GM06990 (cell line): ENCODE measurements at regions not wholly inside any gene's neighbourhood (a gene's known extent, or its start where the extent isn't known, plus 50 kb on each side); places are given as distances from the start of the nearest gene placed in this dataset.
"Not testable (repeated sequence)": the region's sequence is repeated elsewhere in the genome, so short reads cannot be mapped to it uniquely, and the experiment has no call there.

ENCODE experiments used
- DNase-seq: peaks from one replicate; pipeline ENCODE4 v3.0.0-alpha.2; 2011; ENCODE audit not compliant: insufficient read length; ENCODE audit errors: extremely low read depth
- H3K27me3 ChIP-seq: replicated peaks from 2 replicates; pipeline ENCODE4 v1.6.0; 2011; ENCODE audit warnings: low read length; ENCODE audit not compliant: control insufficient read depth, insufficient read depth
- H3K36me3 ChIP-seq: 2 replicates; pipeline ENCODE4 v1.5.1; 2011; ENCODE audit warnings: low read length; ENCODE audit not compliant: control insufficient read depth, insufficient read depth
- H3K4me3 ChIP-seq: replicated peaks from 2 replicates; pipeline ENCODE4 v1.5.1; 2011; ENCODE audit warnings: low read depth, mild to moderate bottlenecking, control low read depth, low read length
- CTCF ChIP-seq: IDR thresholded peaks from 2 replicates; pipeline ENCODE4 v1.5.1; 2011; ENCODE audit warnings: low read length, control low read depth, mild to moderate bottlenecking, inconsistent platforms; ENCODE audit not compliant: insufficient read depth, poor library complexity, severe bottlenecking

GRCh38 chr9:106107716-106108115, 413.4 kb downstream of the TMEM38B start:
- no peak for DNase-seq

GRCh38 chr9:106109706-106110105, 415.4 kb downstream of the TMEM38B start:
- H3K27me3 ChIP-seq, H3K36me3 ChIP-seq, DNase-seq, H3K4me3 ChIP-seq: not testable (repeated sequence)

More at GRCh38 chr9:106107716-106108115, 413.4 kb downstream of the TMEM38B start:
- H3K36me3 ChIP-seq: no peaks in the 10 kb centered on the region
- no peaks in the 10 kb centered on the region for H3K27me3 ChIP-seq
- TF ChIP-seq CTCF: no peak
- no peak overlapping the region for H3K4me3 ChIP-seq

GRCh38 chr9:106110483-106110882, 416.1 kb downstream of the TMEM38B start:
- no peak for TF ChIP-seq CTCF
- Histone ChIP-seq H3K27me3 (no peaks in the 10 kb centered on the region), H3K36me3 (no peaks in the 10 kb centered on the region), H3K4me3 (no peak overlapping the region)
- no peak for DNase-seq

- TF ChIP-seq CTCF: no peak
- H3K36me3 ChIP-seq: no peaks in the 10 kb centered on the region
- no peak for DNase-seq
Observed at GRCh38 chr9:106111039-106111730, 416.8 kb downstream of the TMEM38B start.

GRCh38 chr9:106112935-106113334, 418.6 kb downstream of the TMEM38B start:
- H3K36me3 ChIP-seq: no peaks in the 10 kb centered on the region
- no peak for TF ChIP-seq CTCF
- no peak overlapping the region for H3K4me3 ChIP-seq
- no peaks in the 10 kb centered on the region for H3K27me3 ChIP-seq
- DNase-seq: no peak

More at GRCh38 chr9:106111039-106111730, 416.8 kb downstream of the TMEM38B start:
- H3K4me3 ChIP-seq: no peak overlapping the region
- H3K27me3 ChIP-seq: no peaks in the 10 kb centered on the region

GRCh38 chr9:106119176-106119575, 424.8 kb downstream of the TMEM38B start:
- no peak for DNase-seq
- Histone ChIP-seq H3K27me3 (no peaks in the 10 kb centered on the region), H3K36me3 (no peaks in the 10 kb centered on the region), H3K4me3 (no peak overlapping the region)
- TF ChIP-seq CTCF: no peak
